Limb (tissue), 2 donors: ENCODE measurements at regions not wholly inside any gene's neighbourhood (a gene's known extent, or its start where the extent isn't known, plus 50 kb on each side); places are given as distances from the start of the nearest gene placed in this dataset.
A peak's percentile ranks its signal among the peaks of the same experiment; 100 is the strongest.
"Not testable (repeated sequence)": the region's sequence is repeated elsewhere in the genome, so short reads cannot be mapped to it uniquely, and the experiment has no call there.

ENCODE experiments used
- DNase-seq, 2 donors: peaks; one replicate each; pipeline ENCODE4 v3.0.0-alpha.2; 2016; ENCODE audit errors: extremely low spot score in 2 of 2

GRCh38 chr3:98702166-98702565, 61.0 kb upstream of the ST3GAL6 start:
- no peak for DNase-seq

- DNase-seq: no peak
Observed at GRCh38 chr3:98705212-98705611, 57.9 kb upstream of the ST3GAL6 start.

DNA sequence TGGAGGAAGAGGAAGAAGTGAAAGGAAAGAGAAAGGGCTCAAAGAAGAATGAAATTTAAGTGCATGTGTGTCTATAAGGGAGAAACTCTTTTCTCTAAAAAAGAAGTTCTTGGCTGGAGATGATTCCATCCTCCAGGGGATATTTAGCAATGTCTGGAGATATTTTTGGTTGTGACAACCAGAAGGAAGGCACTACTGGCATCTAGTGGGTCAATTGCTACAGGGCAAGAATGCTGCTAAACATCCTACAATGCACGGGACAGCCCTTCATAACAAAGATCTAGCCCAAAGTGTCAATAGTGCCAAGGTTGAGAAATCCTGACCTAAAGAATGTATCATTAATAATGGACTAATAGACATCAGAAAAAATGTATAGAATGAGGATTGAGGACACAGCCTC, 57.4 kb upstream of the ST3GAL6 start:
- no peak for DNase-seq

DNA sequence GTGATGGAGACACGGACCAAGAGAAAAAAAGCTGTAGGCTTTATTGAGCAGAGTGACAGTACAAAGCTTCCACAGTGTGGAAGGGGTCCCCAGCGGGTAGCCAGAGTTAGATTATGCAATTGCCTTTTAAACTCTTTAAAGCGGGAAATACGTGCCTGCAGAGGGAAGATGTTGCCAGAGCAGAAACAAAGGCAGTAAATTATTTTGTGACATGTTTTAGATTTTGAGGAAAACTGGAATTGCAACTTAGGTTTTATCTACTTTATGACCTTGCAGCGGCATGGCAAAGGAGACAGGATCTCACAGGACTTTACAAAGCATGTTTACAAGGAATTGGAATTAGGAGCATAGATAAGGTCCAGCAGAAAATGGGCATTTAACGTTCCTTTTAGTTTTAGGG, 54.5 kb upstream of the ST3GAL6 start:
- DNase-seq: peak in 1 of 2 donors; percentile 35

- DNase-seq: no peak
Observed at GRCh38 chr3:98709441-98709840, 53.7 kb upstream of the ST3GAL6 start.

DNA sequence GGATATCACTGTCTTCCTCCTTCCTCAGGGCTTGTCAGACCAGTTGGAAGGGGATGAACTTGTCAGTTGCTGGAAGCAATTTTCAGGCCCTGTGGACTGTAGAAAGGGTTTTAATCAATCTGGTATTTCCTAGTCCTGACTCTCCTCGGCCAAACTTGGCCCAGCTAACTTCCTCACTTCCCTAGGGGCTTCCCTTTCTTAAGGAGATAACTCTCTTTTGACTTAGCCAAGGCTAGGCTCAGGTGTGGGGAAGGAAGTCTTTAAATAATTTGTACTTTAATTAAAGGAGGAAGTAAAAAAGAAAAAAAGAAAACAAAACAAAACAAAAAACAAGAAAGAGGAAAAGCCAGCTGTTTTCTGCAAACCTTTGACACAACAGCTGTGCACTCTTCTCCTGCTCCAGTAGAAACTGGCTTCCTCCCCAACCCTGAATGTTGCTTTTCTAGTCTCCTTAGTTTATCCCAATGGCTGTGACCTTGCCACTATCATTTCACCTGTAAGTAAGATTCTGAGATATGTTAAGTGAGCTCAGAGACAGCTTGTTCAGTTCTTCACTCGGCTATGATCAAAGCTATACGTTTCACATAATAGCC, 53.0 kb upstream of the ST3GAL6 start:
- DNase-seq: no peak

GRCh38 chr3:98711426-98711825, 51.7 kb upstream of the ST3GAL6 start:
- no peak for DNase-seq

- no peak for DNase-seq
Observed at GRCh38 chr3:98712726-98713125, 50.4 kb upstream of the ST3GAL6 start.

- not testable (repeated sequence) for DNase-seq
Observed at GRCh38 chr3:98713332-98713731, 49.8 kb upstream of the ST3GAL6 start.
